ENCODE measurements at regions not wholly inside any gene's neighbourhood (a gene's known extent, or its start where the extent isn't known, plus 50 kb on each side); places are given as distances from the start of the nearest gene placed in this dataset.

GRCh38 chr6:1170794-1171193, 141.1 kb upstream of the FOXQ1 start:
- FAIRE-seq (no peak), ATAC-seq (no peak), DNase-seq (ENCODE audit: low read depth, low spot score) (no peak)
- TF ChIP-seq RAD21 (IDR thresholded peaks at IDR 0.05; ENCODE audit: insufficient read depth, low read depth, low read length) (no peak), NFYB (IDR thresholded peaks at IDR 0.05; ENCODE audit: insufficient read depth, low read depth, low read length) (no peak), POU2F2 (IDR thresholded peaks at IDR 0.05; ENCODE audit: borderline replicate concordance, low read depth, low read length) (no peak), ELK1 (IDR thresholded peaks at IDR 0.05; ENCODE audit: low read depth, low read length) (no peak), CEBPZ (IDR thresholded peaks at IDR 0.05; ENCODE audit: low read depth, low read length) (no peak), HDAC2 (IDR thresholded peaks at IDR 0.05) (no peak), ESRRA (IDR thresholded peaks at IDR 0.05; ENCODE audit: low read length) (no peak), CBFB (IDR thresholded peaks at IDR 0.05; ENCODE audit: low read depth) (no peak), USF2 (IDR thresholded peaks at IDR 0.05; ENCODE audit: borderline replicate concordance, low read depth, low read length) (no peak), E2F4 (IDR thresholded peaks at IDR 0.05; ENCODE audit: low read depth, low read length) (no peak), MTA3 (IDR thresholded peaks at IDR 0.05; ENCODE audit: borderline replicate concordance, low read length) (no peak), MLLT1 (IDR thresholded peaks at IDR 0.05) (no peak), ZNF622 (IDR thresholded peaks at IDR 0.05) (no peak)
- Histone ChIP-seq H4K20me1 (ENCODE audit: control insufficient read depth, insufficient read depth) (no peaks in the 10 kb centered on the region), H3K4me3 (no peak overlapping the region), H3K36me3 (ENCODE audit: control insufficient read depth in 2 of 2, insufficient read depth in 2 of 2, low read length in 1 of 2) (no peaks in the 10 kb centered on the region), H3K9me3 (replicated peaks; ENCODE audit: control insufficient read depth, insufficient read depth, low read length) (no peaks in the 10 kb centered on the region), H3K9ac (ENCODE audit: control insufficient read depth, insufficient read depth, low read length) (no peak overlapping the region), H3K79me2 (ENCODE audit: control insufficient read depth, insufficient read depth, low read length) (no peaks in the 10 kb centered on the region), H3K4me2 (ENCODE audit: control insufficient read depth, insufficient read depth) (no peak overlapping the region), H3K4me1 (ENCODE audit: control insufficient read depth, insufficient read depth, low read length) (no peaks in the 10 kb centered on the region), H2AFZ (ENCODE audit: control insufficient read depth, low read depth, low read length) (no peak overlapping the region), H3K27me3 (replicated peaks in 1 of 2; ENCODE audit: control insufficient read depth in 2 of 2, insufficient read depth in 2 of 2, low read length in 1 of 2) (no peaks in the 10 kb centered on the region; a peak in 1 of 4 replicates), H3K27ac (ENCODE audit: control insufficient read depth, insufficient read depth) (no peak overlapping the region)
- in situ Hi-C loops (cut with MboI) (no loop called here), intact Hi-C loops (cut with micrococcal nuclease; ENCODE audit: unreplicated experiment) (no loop called here)
- ChIA-PET SMC1A (ENCODE audit: uncharacterized antibody, unreplicated experiment) (no interaction called here), POLR2A (no interaction called here), CTCF (no interaction called here), RAD21 (ENCODE audit: unreplicated experiment) (no interaction called here)
- WGBS (ENCODE audit: insufficient coverage, insufficient replicate concordance, low lambda C conversion rate, missing lambda C conversion rate): 62% methylated on average over 8 of the region's 8 CpGs
- BruUV-seq (replicated peaks): no TSS peak

Measured in GM12878 (cell line).